Coronary artery (tissue), 2 donors: ENCODE measurements at regions not wholly inside any gene's neighbourhood (a gene's known extent, or its start where the extent isn't known, plus 50 kb on each side); places are given as distances from the start of the nearest gene placed in this dataset.
"Not testable (repeated sequence)": the region's sequence is repeated elsewhere in the genome, so short reads cannot be mapped to it uniquely, and the experiment has no call there.

ENCODE experiments used
- DNase-seq: peaks from one replicate; pipeline ENCODE4 v3.0.0-alpha.2; 2017; ENCODE audit warnings: low spot score
- H3K27ac ChIP-seq, 2 donors: fragments of 200-600 bp; sonication (generic); one replicate each; pipeline ENCODE4 v1.5.1; 2016 to 2019
- H3K4me3 ChIP-seq: fragments of 200-600 bp; sonication (generic); 2 replicates; pipeline ENCODE4 v1.5.1; 2016; ENCODE audit warnings: mild to moderate bottlenecking, moderate library complexity
- CTCF ChIP-seq: fragments of 200-600 bp; sonication (generic); IDR thresholded peaks from one replicate; pipeline ENCODE4 v1.5.1; 2019; ENCODE audit warnings: antibody characterized with exemption

- no peak overlapping the region for H3K4me3 ChIP-seq
- H3K27ac ChIP-seq, result no peak overlapping the region
- no peak for TF ChIP-seq CTCF
- no peak for DNase-seq
Observed at GRCh38 chr7:68892236-68892635, 706.0 kb upstream of the AUTS2 start.

GRCh38 chr7:68893411-68893810, 704.9 kb upstream of the AUTS2 start:
- Histone ChIP-seq H3K27ac (no peak overlapping the region), H3K4me3 (no peak overlapping the region)
- no peak for TF ChIP-seq CTCF
- DNase-seq, result no peak

- H3K27ac ChIP-seq, H3K4me3 ChIP-seq, DNase-seq: not testable (repeated sequence)
Observed at GRCh38 chr7:68899156-68899555, 699.1 kb upstream of the AUTS2 start.

GRCh38 chr7:68900096-68900495, 698.2 kb upstream of the AUTS2 start:
- no peak for TF ChIP-seq CTCF
- Histone ChIP-seq H3K4me3 (no peak overlapping the region), H3K27ac (no peak overlapping the region)
- DNase-seq, result no peak

- Histone ChIP-seq H3K27ac (no peak overlapping the region), H3K4me3 (no peak overlapping the region)
- TF ChIP-seq CTCF, result no peak
- no peak for DNase-seq
Observed at GRCh38 chr7:68904630-68905029, 693.6 kb upstream of the AUTS2 start.

GRCh38 chr7:68911754-68912153, 686.5 kb upstream of the AUTS2 start:
- no peak for DNase-seq
- TF ChIP-seq CTCF, result no peak
- Histone ChIP-seq H3K27ac (no peak overlapping the region), H3K4me3 (no peak overlapping the region)

- no peak for TF ChIP-seq CTCF
Observed at GRCh38 chr7:68914006-68914405, 684.3 kb upstream of the AUTS2 start.

GRCh38 chr7:68917041-68917651, 681.1 kb upstream of the AUTS2 start:
- Histone ChIP-seq H3K27ac (no peak overlapping the region), H3K4me3 (no peak overlapping the region)
- no peak for DNase-seq
- TF ChIP-seq CTCF, result no peak

More at GRCh38 chr7:68914006-68914405, 684.3 kb upstream of the AUTS2 start:
- no peak overlapping the region for H3K4me3 ChIP-seq
- no peak overlapping the region for H3K27ac ChIP-seq
- no peak for DNase-seq
